ENCODE measurements at regions not wholly inside any gene's neighbourhood (a gene's known extent, or its start where the extent isn't known, plus 50 kb on each side); places are given as distances from the start of the nearest gene placed in this dataset.
"Not testable (repeated sequence)": the region's sequence is repeated elsewhere in the genome, so short reads cannot be mapped to it uniquely, and the experiment has no call there.

DNA sequence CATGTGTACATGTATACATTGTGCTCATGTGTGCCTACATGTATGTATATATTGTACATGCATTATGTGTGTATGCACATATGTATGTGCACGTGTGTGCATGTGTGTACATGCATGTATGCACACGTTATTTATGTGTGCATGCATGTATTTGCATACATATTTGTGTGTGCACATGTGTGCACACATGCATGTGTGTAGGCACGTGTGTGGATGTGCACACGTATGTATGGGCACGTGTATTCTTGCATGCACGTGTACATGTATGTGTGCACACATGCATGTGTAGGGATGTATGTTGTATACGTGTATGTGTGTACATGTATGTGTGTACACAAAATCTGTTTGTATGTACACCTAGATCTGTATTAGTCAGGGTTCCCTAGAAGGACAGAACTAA lies 556.0 kb downstream of the PRIM2 start:
- TF ChIP-seq, protein P1, sequence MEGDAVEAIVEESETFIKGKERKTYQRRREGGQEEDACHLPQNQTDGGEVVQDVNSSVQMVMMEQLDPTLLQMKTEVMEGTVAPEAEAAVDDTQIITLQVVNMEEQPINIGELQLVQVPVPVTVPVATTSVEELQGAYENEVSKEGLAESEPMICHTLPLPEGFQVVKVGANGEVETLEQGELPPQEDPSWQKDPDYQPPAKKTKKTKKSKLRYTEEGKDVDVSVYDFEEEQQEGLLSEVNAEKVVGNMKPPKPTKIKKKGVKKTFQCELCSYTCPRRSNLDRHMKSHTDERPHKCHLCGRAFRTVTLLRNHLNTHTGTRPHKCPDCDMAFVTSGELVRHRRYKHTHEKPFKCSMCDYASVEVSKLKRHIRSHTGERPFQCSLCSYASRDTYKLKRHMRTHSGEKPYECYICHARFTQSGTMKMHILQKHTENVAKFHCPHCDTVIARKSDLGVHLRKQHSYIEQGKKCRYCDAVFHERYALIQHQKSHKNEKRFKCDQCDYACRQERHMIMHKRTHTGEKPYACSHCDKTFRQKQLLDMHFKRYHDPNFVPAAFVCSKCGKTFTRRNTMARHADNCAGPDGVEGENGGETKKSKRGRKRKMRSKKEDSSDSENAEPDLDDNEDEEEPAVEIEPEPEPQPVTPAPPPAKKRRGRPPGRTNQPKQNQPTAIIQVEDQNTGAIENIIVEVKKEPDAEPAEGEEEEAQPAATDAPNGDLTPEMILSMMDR (conservative IDR thresholded peaks at IDR 0.05 in 1 of 2, IDR thresholded peaks at IDR 0.05 in 1 of 2; ENCODE audit: extremely low read depth in 1 of 2, insufficient read depth in 1 of 2, low read depth in 1 of 2, low read length in 2 of 2), result not testable (repeated sequence)
- not testable (repeated sequence) for TF ChIP-seq EZH2 (IDR thresholded peaks at IDR 0.05; ENCODE audit: borderline replicate concordance, low read length)
